SK-N-SH (cell line): ENCODE measurements at regions not wholly inside any gene's neighbourhood (a gene's known extent, or its start where the extent isn't known, plus 50 kb on each side); places are given as distances from the start of the nearest gene placed in this dataset.

Source experiments
- CTCF ChIA-PET: fragments of 300-600, 350-600 bp; formaldehyde crosslinking; extraction: SDS; loops from one replicate; lab custom pipeline; 2021; lab: Yijun Ruan, JAX
- POLR2A ChIA-PET: fragments of 350-600 bp; sonication (Branson Sonifier 250); formaldehyde crosslinking; extraction: SDS; loops from one replicate; lab custom pipeline; 2020; ENCODE audit warnings: antibody characterized with exemption, inconsistent platforms; lab: Yijun Ruan, JAX
- DNase-seq: peaks from one replicate; pipeline ENCODE4 v3.0.0; 2012
- H2AFZ ChIP-seq: fragments of 200-600 bp; sonication (generic); 2 replicates; pipeline ENCODE4 v1.8.1; 2016; ENCODE audit warnings: antibody characterized with exemption, mild to moderate bottlenecking, low read depth
- H3F3A ChIP-seq: fragments of 200-600 bp; sonication (generic); replicated peaks from 2 replicates; pipeline ENCODE3; 2016; ENCODE audit warnings: antibody characterized with exemption, mild to moderate bottlenecking; ENCODE audit not compliant: insufficient read depth
- H3K27ac ChIP-seq, 2 experiments: fragments of 200-500 bp in 1 of 2; fragments of 200-600 bp in 1 of 2; sonication (Bioruptor generic) in 1 of 2; sonication (generic), shearing (Covaris generic) in 1 of 2; 2 replicates each; pipeline versions ENCODE4 v1.5.1 to v1.6.1; 2014 to 2016; ENCODE audit warnings: low read depth in 2 of 2, inconsistent platforms in 1 of 2, low read length in 1 of 2, mild to moderate bottlenecking in 1 of 2, mixed read lengths in 1 of 2
- H3K27me3 ChIP-seq: fragments of 200-600 bp; sonication (generic), shearing (Covaris generic); 2 replicates; pipeline ENCODE4 v1.6.1; 2016; ENCODE audit warnings: mixed run types; ENCODE audit not compliant: insufficient read depth
- H3K36me3 ChIP-seq, 2 experiments: fragments of 200-500 bp in 1 of 2; fragments of 200-600 bp in 1 of 2; sonication (Bioruptor generic) in 1 of 2; sonication (generic) in 1 of 2; replicated peaks in 1 of 2; 2 replicates each; pipeline versions ENCODE3 to v1.5.1; 2014 to 2016; ENCODE audit warnings: low read length in 1 of 2, mild to moderate bottlenecking in 1 of 2; ENCODE audit not compliant: insufficient read depth in 2 of 2, control insufficient read depth in 1 of 2
- H3K4me1 ChIP-seq, 2 experiments: fragments of 200-500 bp in 1 of 2; fragments of 200-600 bp in 1 of 2; sonication (Bioruptor generic) in 1 of 2; sonication (generic), shearing (Covaris generic) in 1 of 2; 2 replicates each; pipeline versions ENCODE4 v1.5.1 to v1.6.1; 2014 to 2016; ENCODE audit warnings: low read depth in 1 of 2, low read length in 1 of 2, mixed run types in 1 of 2; ENCODE audit not compliant: insufficient read depth in 2 of 2, control insufficient read depth in 1 of 2
- H3K4me2 ChIP-seq: fragments of 200-600 bp; sonication (generic), shearing (Covaris generic); 2 replicates; pipeline ENCODE4 v1.6.1; 2017; ENCODE audit warnings: mixed run types
- H3K4me3 ChIP-seq, 2 experiments: fragments of 200-500 bp in 1 of 2; fragments of 200-600 bp in 1 of 2; sonication (Bioruptor generic) in 1 of 2; sonication (generic), shearing (Covaris generic) in 1 of 2; 2 replicates each; pipeline versions ENCODE4 v1.5.1 to v1.8.1; 2014 to 2016; ENCODE audit warnings: low read depth in 2 of 2, inconsistent platforms in 1 of 2, low read length in 1 of 2, mild to moderate bottlenecking in 1 of 2, mixed read lengths in 1 of 2, moderate library complexity in 1 of 2
- H3K79me2 ChIP-seq: fragments of 200-600 bp; sonication (generic); 2 replicates; pipeline ENCODE4 v1.8.1; 2017; ENCODE audit warnings: mild to moderate bottlenecking; ENCODE audit not compliant: insufficient read depth
- H3K9ac ChIP-seq: fragments of 200-600 bp; sonication (generic); 2 replicates; pipeline ENCODE4 v1.6.1; 2017; ENCODE audit warnings: mixed run types
- H3K9me2 ChIP-seq: fragments of 200-600 bp; sonication (generic); 2 replicates; pipeline ENCODE4 v1.6.1; 2017; ENCODE audit warnings: mixed run types
- H3K9me3 ChIP-seq: fragments of 200-600 bp; sonication (generic); 2 replicates; pipeline ENCODE4 v1.6.1; 2017; ENCODE audit warnings: mixed run types, mild to moderate bottlenecking, moderate library complexity
- H4K20me1 ChIP-seq: fragments of 200-600 bp; sonication (generic); 2 replicates; pipeline ENCODE4 v1.6.1; 2017; ENCODE audit warnings: mild to moderate bottlenecking, mixed run types; ENCODE audit not compliant: insufficient read depth
- ELF1 ChIP-seq: IDR thresholded peaks from 2 replicates; pipeline ENCODE4 v1.4.0; 2012
- EP300 ChIP-seq, 2 experiments: IDR thresholded peaks; 2 replicates each; pipeline versions ENCODE4 v1.4.0 to v1.6.1; 2012; ENCODE audit warnings: borderline replicate concordance in 1 of 2, low read depth in 1 of 2, low read length in 1 of 2
- EZH2phosphoT487 ChIP-seq: fragments of 200-600 bp; sonication (generic); IDR thresholded peaks from 2 replicates; pipeline ENCODE4 v1.6.1; 2017; ENCODE audit warnings: low read depth, mixed run types, mild to moderate bottlenecking, antibody characterized with exemption, moderate library complexity, borderline replicate concordance
- MEF2A ChIP-seq: IDR thresholded peaks from 2 replicates; pipeline ENCODE4 v1.4.0; 2012; ENCODE audit warnings: low read depth, borderline replicate concordance
- NFIC ChIP-seq: IDR thresholded peaks from 2 replicates; pipeline ENCODE4 v1.4.0; 2012; ENCODE audit warnings: borderline replicate concordance
- NRF1 ChIP-seq: IDR thresholded peaks from 2 replicates; pipeline ENCODE4 v1.6.1; 2012; ENCODE audit warnings: low read depth, mild to moderate bottlenecking, low read length
- POLR2AphosphoS5 ChIP-seq: IDR thresholded peaks from 2 replicates; pipeline ENCODE4 v1.6.1; 2012; ENCODE audit warnings: low read depth, low read length
- RAD21 ChIP-seq: IDR thresholded peaks from 2 replicates; pipeline ENCODE4 v1.6.1; 2012; ENCODE audit warnings: mild to moderate bottlenecking, low read length
- RFX5 ChIP-seq: IDR thresholded peaks from 2 replicates; pipeline ENCODE4 v1.6.1; 2012; ENCODE audit warnings: mild to moderate bottlenecking, improper control_type of control experiment, low read length
- RXRA ChIP-seq: IDR thresholded peaks from 2 replicates; pipeline ENCODE4 v1.4.0; 2012; ENCODE audit warnings: low read depth, mild to moderate bottlenecking, borderline replicate concordance
- SMC3 ChIP-seq: IDR thresholded peaks from 2 replicates; pipeline ENCODE4 v1.6.1; 2012; ENCODE audit warnings: low read depth, low read length, improper control_type of control experiment
- TAF1 ChIP-seq: IDR thresholded peaks from 2 replicates; pipeline ENCODE4 v1.6.1; 2012; ENCODE audit warnings: low read depth, mild to moderate bottlenecking, low read length, moderate library complexity, borderline replicate concordance
- TEAD4 ChIP-seq: IDR thresholded peaks from 2 replicates; pipeline ENCODE4 v1.4.0; 2012; ENCODE audit warnings: mild to moderate bottlenecking, borderline replicate concordance; ENCODE audit not compliant: insufficient read depth
- WGBS: methylation state at CpG from one replicate; pipeline ENCODE4 v1.1.6; 2017; ENCODE audit warnings: low lambda C conversion rate; 5-methylcytosine and 5-hydroxymethylcytosine counted together
- TF ChIP-seq, protein P1 (sequence below): IDR thresholded peaks from 2 replicates; pipeline ENCODE4 v1.4.0; 2012; ENCODE audit warnings: low read depth, borderline replicate concordance

DNA sequence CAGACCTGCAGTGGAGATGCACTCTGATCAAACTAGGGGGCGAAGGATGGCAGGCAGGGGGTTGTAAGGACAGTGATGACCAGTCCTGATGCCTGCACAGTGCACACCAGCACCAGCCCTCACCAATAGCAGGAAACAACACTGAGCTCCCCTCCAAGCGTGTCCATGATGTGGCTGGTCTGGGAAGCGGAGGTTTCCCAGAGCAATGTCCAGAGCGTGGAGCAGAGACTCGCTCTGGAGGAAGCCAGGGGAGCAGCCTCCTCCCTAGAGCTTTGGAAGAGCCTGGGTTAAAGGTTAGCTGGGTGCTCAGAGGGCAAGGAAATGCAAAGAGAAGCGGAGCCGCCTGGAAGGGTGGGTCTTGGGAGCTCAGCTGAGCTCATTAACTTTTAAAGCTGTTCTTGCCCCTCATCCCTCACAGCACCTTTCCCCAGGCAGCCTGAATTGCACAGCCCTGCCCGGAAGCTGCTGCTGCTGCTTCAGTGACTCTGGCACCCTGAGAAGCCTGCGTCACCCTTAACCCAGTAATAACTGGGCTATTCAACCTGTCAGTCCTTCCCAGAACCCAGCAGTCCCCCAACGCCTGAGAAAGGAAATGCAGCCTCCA, 162.2 kb upstream of the RAB4A start:
- H3K9me2 ChIP-seq: no peaks in the 10 kb centered on the region
- no peaks in the 10 kb centered on the region for H4K20me1 ChIP-seq
- H3K27ac ChIP-seq: no peak overlapping the region
- H3F3A ChIP-seq: no peaks in the 10 kb centered on the region
- no peaks in the 10 kb centered on the region for H3K27me3 ChIP-seq
- TF ChIP-seq EP300 (IDR thresholded peaks at IDR 0.05; ENCODE audit: borderline replicate concordance in 1 of 2, low read depth in 1 of 2, low read length in 1 of 2): no peak
- 72% methylated on average over 9 of the region's 10 CpGs for WGBS
- ChIA-PET POLR2A (no interaction called here), CTCF (interaction anchor here (2.8 kb wide), 1 partner anchor 373 kb away, joined by 8 read pairs; the partner anchor contains the start of gene RHOU)
- H3K79me2 ChIP-seq: no peaks in the 10 kb centered on the region
- H3K4me3 ChIP-seq: no peak overlapping the region
- H3K9ac ChIP-seq: no peak overlapping the region
- H3K4me2 ChIP-seq: no peak overlapping the region
- H3K36me3 ChIP-seq: no peaks in the 10 kb centered on the region
- no peaks in the 10 kb centered on the region for H3K9me3 ChIP-seq
- DNase-seq: no peak
- H2AFZ ChIP-seq: no peak overlapping the region
- peaks cover 0 to 18% of the 10 kb centered on the region in 2 experiments; a peak in 1 of 4 replicates for H3K4me1 ChIP-seq

DNA sequence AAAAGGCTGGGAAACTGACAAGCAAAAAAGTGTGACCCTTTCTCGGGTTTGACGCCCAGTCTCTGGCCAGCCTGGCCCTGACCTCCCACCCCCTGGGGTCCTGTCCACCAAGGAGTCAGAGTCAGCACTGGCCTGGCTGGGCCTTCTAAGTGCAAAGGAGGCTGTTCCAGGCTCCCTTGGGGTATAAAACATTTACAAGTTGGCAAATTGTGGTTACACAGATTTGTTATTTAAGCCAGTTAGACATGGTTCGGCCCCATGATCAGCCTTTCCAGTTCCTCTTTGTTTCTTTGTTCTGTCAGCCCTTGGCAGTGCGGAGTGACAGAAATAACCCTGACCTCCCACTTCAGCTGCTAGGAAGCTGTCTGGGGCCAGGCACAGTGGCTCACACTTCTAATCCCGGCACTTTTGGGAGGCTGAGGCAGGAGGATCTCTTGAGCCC, 161.6 kb upstream of the RAB4A start:
- Histone ChIP-seq H3K27me3 (no peaks in the 10 kb centered on the region), H3K4me1 (peaks cover 0 to 23% of the 10 kb centered on the region in 2 experiments; a peak in 2 of 4 replicates), H3K4me2 (no peak overlapping the region), H3K9me3 (no peaks in the 10 kb centered on the region), H4K20me1 (no peaks in the 10 kb centered on the region), H2AFZ (no peak overlapping the region), H3K36me3 (no peaks in the 10 kb centered on the region), H3K9me2 (no peaks in the 10 kb centered on the region), H3K9ac (no peak overlapping the region), H3K4me3 (no peak overlapping the region), H3K79me2 (no peaks in the 10 kb centered on the region)
- ChIA-PET POLR2A (no interaction called here), CTCF (interaction anchor here (2.8 kb wide), 1 partner anchor 374 kb away, joined by 8 read pairs; the partner anchor contains the start of gene RHOU)
- DNase-seq: no peak
- WGBS: 80% methylated on average over 5 of the region's 5 CpGs
- no peak for TF ChIP-seq TAF1
- no peak for TF ChIP-seq NRF1
- no peak for TF ChIP-seq RXRA
- no peak for TF ChIP-seq SMC3
- TF ChIP-seq, protein P1, sequence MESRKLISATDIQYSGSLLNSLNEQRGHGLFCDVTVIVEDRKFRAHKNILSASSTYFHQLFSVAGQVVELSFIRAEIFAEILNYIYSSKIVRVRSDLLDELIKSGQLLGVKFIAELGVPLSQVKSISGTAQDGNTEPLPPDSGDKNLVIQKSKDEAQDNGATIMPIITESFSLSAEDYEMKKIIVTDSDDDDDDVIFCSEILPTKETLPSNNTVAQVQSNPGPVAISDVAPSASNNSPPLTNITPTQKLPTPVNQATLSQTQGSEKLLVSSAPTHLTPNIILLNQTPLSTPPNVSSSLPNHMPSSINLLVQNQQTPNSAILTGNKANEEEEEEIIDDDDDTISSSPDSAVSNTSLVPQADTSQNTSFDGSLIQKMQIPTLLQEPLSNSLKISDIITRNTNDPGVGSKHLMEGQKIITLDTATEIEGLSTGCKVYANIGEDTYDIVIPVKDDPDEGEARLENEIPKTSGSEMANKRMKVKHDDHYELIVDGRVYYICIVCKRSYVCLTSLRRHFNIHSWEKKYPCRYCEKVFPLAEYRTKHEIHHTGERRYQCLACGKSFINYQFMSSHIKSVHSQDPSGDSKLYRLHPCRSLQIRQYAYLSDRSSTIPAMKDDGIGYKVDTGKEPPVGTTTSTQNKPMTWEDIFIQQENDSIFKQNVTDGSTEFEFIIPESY: no peak
- no peak for TF ChIP-seq RFX5
- TF ChIP-seq EZH2phosphoT487: no peak
- TF ChIP-seq POLR2AphosphoS5: no peak
- TF ChIP-seq TEAD4: no peak
- TF ChIP-seq ELF1: no peak
- no peak for TF ChIP-seq RAD21
- TF ChIP-seq MEF2A: no peak
- TF ChIP-seq NFIC: no peak
- TF ChIP-seq, all 33 proteins: peak for 0
- no peak overlapping the region for H3K27ac ChIP-seq
- H3F3A ChIP-seq: no peaks in the 10 kb centered on the region
